ENCODE measurements at regions not wholly inside any gene's neighbourhood (a gene's known extent, or its start where the extent isn't known, plus 50 kb on each side); places are given as distances from the start of the nearest gene placed in this dataset.

- Histone ChIP-seq H3K4me1 (ENCODE audit: low read length) (peaks cover 7% of the 10 kb centered on the region; the same call in 1 of the 2 replicates), H3K4me2 (ENCODE audit: low read depth, low read length) (no peak overlapping the region), H3F3A (ENCODE audit: insufficient read depth, low read length) (no peaks in the 10 kb centered on the region), H3K79me2 (ENCODE audit: low read length) (no peaks in the 10 kb centered on the region), H3K27ac (ENCODE audit: low read length) (no peak overlapping the region), H3K36me3 (replicated peaks; ENCODE audit: insufficient read depth, low read length) (no peaks in the 10 kb centered on the region), H2AFZ (ENCODE audit: low read length) (no peak overlapping the region), H4K20me1 (ENCODE audit: insufficient read depth, low read length) (no peaks in the 10 kb centered on the region), H3K9me3 (replicated peaks; ENCODE audit: insufficient read depth, low read length) (no peaks in the 10 kb centered on the region), H3K27me3 (replicated peaks; ENCODE audit: insufficient read depth, low read length) (no peaks in the 10 kb centered on the region), H3K9me2 (replicated peaks; ENCODE audit: insufficient read depth, low read length) (no peaks in the 10 kb centered on the region), H3K9ac (ENCODE audit: low read length) (no peak overlapping the region), H3K4me3 (ENCODE audit: low read length) (no peak overlapping the region)
- TF ChIP-seq EZH2phosphoT487 (IDR thresholded peaks at IDR 0.05; ENCODE audit: low read length) = no peak
- TF ChIP-seq CTCF (IDR thresholded peaks at IDR 0.05; ENCODE audit: low read length) = no peak
- no peak for TF ChIP-seq EZH2 (optimal IDR thresholded peaks at IDR 0.05; ENCODE audit: low read depth, low read length)
- DNase-seq = no peak
These were observed 426.9 kb upstream of the PCDH15 start for GRCh38 chr10:55227967-55228366.

- 0 out of 2 replicates have a peak overlapping the region, but pooled peaks have one; percentile 6 for H3K4me2 ChIP-seq (ENCODE audit: low read depth, low read length)
- H3K27ac ChIP-seq (ENCODE audit: low read length) = no peak overlapping the region
- H3K9me3 ChIP-seq (replicated peaks; ENCODE audit: insufficient read depth, low read length) = no peaks in the 10 kb centered on the region
- peak; percentile 11 for DNase-seq
- H3K4me1 ChIP-seq (ENCODE audit: low read length) = 0 out of 2 replicates have a peak, but pooled peaks cover 3% of the 10 kb centered on the region
- H3K27me3 ChIP-seq (replicated peaks; ENCODE audit: insufficient read depth, low read length) = no peaks in the 10 kb centered on the region
- no peaks in the 10 kb centered on the region for H3K79me2 ChIP-seq (ENCODE audit: low read length)
- TF ChIP-seq EZH2phosphoT487 (IDR thresholded peaks at IDR 0.05; ENCODE audit: low read length) (no peak), EZH2 (optimal IDR thresholded peaks at IDR 0.05; ENCODE audit: low read depth, low read length) (no peak)
- H3F3A ChIP-seq (ENCODE audit: insufficient read depth, low read length) = no peaks in the 10 kb centered on the region
- peak overlapping the region; percentile 34 for H2AFZ ChIP-seq (ENCODE audit: low read length)
- H3K9me2 ChIP-seq (replicated peaks; ENCODE audit: insufficient read depth, low read length) = no peaks in the 10 kb centered on the region
- no peaks in the 10 kb centered on the region for H4K20me1 ChIP-seq (ENCODE audit: insufficient read depth, low read length)
- no peak overlapping the region for H3K9ac ChIP-seq (ENCODE audit: low read length)
- H3K4me3 ChIP-seq (ENCODE audit: low read length) = no peak overlapping the region
- H3K36me3 ChIP-seq (replicated peaks; ENCODE audit: insufficient read depth, low read length) = no peaks in the 10 kb centered on the region
These were observed 423.2 kb upstream of the PCDH15 start for GRCh38 chr10:55224007-55224781.

GRCh38 chr10:55223352-55223751 lies 422.3 kb upstream of the PCDH15 start:
- H3K4me2 ChIP-seq (ENCODE audit: low read depth, low read length) = no peak overlapping the region
- no peak overlapping the region for H3K9ac ChIP-seq (ENCODE audit: low read length)
- H3F3A ChIP-seq (ENCODE audit: insufficient read depth, low read length) = no peaks in the 10 kb centered on the region
- DNase-seq = no peak
- H2AFZ ChIP-seq (ENCODE audit: low read length) = no peak overlapping the region
- TF ChIP-seq EZH2 (optimal IDR thresholded peaks at IDR 0.05; ENCODE audit: low read depth, low read length) (no peak), EZH2phosphoT487 (IDR thresholded peaks at IDR 0.05; ENCODE audit: low read length) (no peak), CTCF (IDR thresholded peaks at IDR 0.05; ENCODE audit: low read length) (no peak)
- no peaks in the 10 kb centered on the region for H3K27me3 ChIP-seq (replicated peaks; ENCODE audit: insufficient read depth, low read length)
- no peaks in the 10 kb centered on the region for H3K79me2 ChIP-seq (ENCODE audit: low read length)
- no peaks in the 10 kb centered on the region for H4K20me1 ChIP-seq (ENCODE audit: insufficient read depth, low read length)
- H3K36me3 ChIP-seq (replicated peaks; ENCODE audit: insufficient read depth, low read length) = no peaks in the 10 kb centered on the region
- H3K4me3 ChIP-seq (ENCODE audit: low read length) = no peak overlapping the region
- no peaks in the 10 kb centered on the region for H3K9me3 ChIP-seq (replicated peaks; ENCODE audit: insufficient read depth, low read length)
- no peak overlapping the region for H3K27ac ChIP-seq (ENCODE audit: low read length)
- no peaks in the 10 kb centered on the region for H3K9me2 ChIP-seq (replicated peaks; ENCODE audit: insufficient read depth, low read length)
- H3K4me1 ChIP-seq (ENCODE audit: low read length) = 0 out of 2 replicates have a peak, but pooled peaks cover 3% of the 10 kb centered on the region

- H3K27ac ChIP-seq (ENCODE audit: low read length) = no peak overlapping the region
These were observed 419.9 kb upstream of the PCDH15 start for GRCh38 chr10:55220975-55221374.

More at GRCh38 chr10:55220975-55221374, 419.9 kb upstream of the PCDH15 start:
- Histone ChIP-seq H3K4me1 (ENCODE audit: low read length) (0 out of 2 replicates have a peak, but pooled peaks cover 3% of the 10 kb centered on the region), H3K4me2 (ENCODE audit: low read depth, low read length) (no peak overlapping the region), H4K20me1 (ENCODE audit: insufficient read depth, low read length) (no peaks in the 10 kb centered on the region), H2AFZ (ENCODE audit: low read length) (no peak overlapping the region), H3K27me3 (replicated peaks; ENCODE audit: insufficient read depth, low read length) (no peaks in the 10 kb centered on the region), H3K4me3 (ENCODE audit: low read length) (no peak overlapping the region), H3F3A (ENCODE audit: insufficient read depth, low read length) (no peaks in the 10 kb centered on the region), H3K36me3 (replicated peaks; ENCODE audit: insufficient read depth, low read length) (no peaks in the 10 kb centered on the region), H3K9me3 (replicated peaks; ENCODE audit: insufficient read depth, low read length) (no peaks in the 10 kb centered on the region), H3K9me2 (replicated peaks; ENCODE audit: insufficient read depth, low read length) (no peaks in the 10 kb centered on the region), H3K79me2 (ENCODE audit: low read length) (no peaks in the 10 kb centered on the region), H3K9ac (ENCODE audit: low read length) (no peak overlapping the region)
- no peak for TF ChIP-seq CTCF (IDR thresholded peaks at IDR 0.05; ENCODE audit: low read length)
- no peak for TF ChIP-seq EZH2phosphoT487 (IDR thresholded peaks at IDR 0.05; ENCODE audit: low read length)
- TF ChIP-seq EZH2 (optimal IDR thresholded peaks at IDR 0.05; ENCODE audit: low read depth, low read length) = no peak
- DNase-seq = no peak
